ENCODE measurements at regions not wholly inside any gene's neighbourhood (a gene's known extent, or its start where the extent isn't known, plus 50 kb on each side); places are given as distances from the start of the nearest gene placed in this dataset.
"Not testable (repeated sequence)": the region's sequence is repeated elsewhere in the genome, so short reads cannot be mapped to it uniquely, and the experiment has no call there.

GRCh38 chr12:88896958-88897357 lies 316.7 kb upstream of the KITLG start:
- Histone ChIP-seq H3F3A (ENCODE audit: low read depth) (no peaks in the 10 kb centered on the region), H3K9me3 (ENCODE audit: low read depth) (no peaks in the 10 kb centered on the region), H3K27ac (no peak overlapping the region), H3K4me2 (no peak overlapping the region), H3K36me3 (no peaks in the 10 kb centered on the region), H3K9ac (no peak overlapping the region), H3K27me3 (no peaks in the 10 kb centered on the region), H3K4me1 (no peaks in the 10 kb centered on the region), H2AFZ (replicated peaks) (no peak overlapping the region), H3K4me3 (no peak overlapping the region), H4K20me1 (ENCODE audit: low read depth) (no peaks in the 10 kb centered on the region), H3K79me2 (ENCODE audit: low read depth) (no peaks in the 10 kb centered on the region)
- Mint-ChIP-seq H3K27me3 (ENCODE audit: insufficient read depth, low read depth) (peaks cover 2% of the 10 kb centered on the region), H3K9me3 (no peaks in the 10 kb centered on the region), H3K36me3 (no peaks in the 10 kb centered on the region), H3K4me3 (no peak overlapping the region), H3K4me1 (peaks cover 2% of the 10 kb centered on the region), H3K27ac (no peak overlapping the region)
- DNase-seq (ENCODE audit: low spot score), result no peak
- TF ChIP-seq CTCF (IDR thresholded peaks at IDR 0.05), result no peak
- TF ChIP-seq EZH2phosphoT487 (IDR thresholded peaks at IDR 0.05), result no peak
- no peak for TF ChIP-seq EZH2 (IDR thresholded peaks at IDR 0.05)

GRCh38 chr12:88895634-88896033 lies 315.4 kb upstream of the KITLG start:
- H3K9ac ChIP-seq, result no peak overlapping the region
- Mint-ChIP-seq H3K27ac (no peak overlapping the region), H3K4me1 (peaks cover 2% of the 10 kb centered on the region), H3K27me3 (ENCODE audit: insufficient read depth, low read depth) (peaks cover 2% of the 10 kb centered on the region), H3K9me3 (no peaks in the 10 kb centered on the region), H3K36me3 (no peaks in the 10 kb centered on the region), H3K4me3 (no peak overlapping the region)
- no peak overlapping the region for H3K4me3 ChIP-seq
- H3K4me1 ChIP-seq, result no peaks in the 10 kb centered on the region
- TF ChIP-seq EZH2phosphoT487 (IDR thresholded peaks at IDR 0.05), result no peak
- TF ChIP-seq CTCF (IDR thresholded peaks at IDR 0.05), result no peak
- TF ChIP-seq EZH2 (IDR thresholded peaks at IDR 0.05), result no peak
- H3K9me3 ChIP-seq (ENCODE audit: low read depth), result no peaks in the 10 kb centered on the region
- H3K4me2 ChIP-seq, result no peak overlapping the region
- no peaks in the 10 kb centered on the region for H3K79me2 ChIP-seq (ENCODE audit: low read depth)
- no peaks in the 10 kb centered on the region for H3K27me3 ChIP-seq
- no peaks in the 10 kb centered on the region for H4K20me1 ChIP-seq (ENCODE audit: low read depth)
- H3K36me3 ChIP-seq, result no peaks in the 10 kb centered on the region
- DNase-seq (ENCODE audit: low spot score), result no peak
- H3F3A ChIP-seq (ENCODE audit: low read depth), result no peaks in the 10 kb centered on the region
- no peak overlapping the region for H3K27ac ChIP-seq
- H2AFZ ChIP-seq (replicated peaks), result no peak overlapping the region

- H3F3A ChIP-seq (ENCODE audit: low read depth), result no peaks in the 10 kb centered on the region
- Mint-ChIP-seq H3K27me3 (ENCODE audit: insufficient read depth, low read depth) (peaks cover 2% of the 10 kb centered on the region), H3K4me1 (peaks cover 2% of the 10 kb centered on the region), H3K36me3 (no peaks in the 10 kb centered on the region), H3K9me3 (no peaks in the 10 kb centered on the region), H3K27ac (no peak overlapping the region), H3K4me3 (no peak overlapping the region)
- TF ChIP-seq EZH2 (IDR thresholded peaks at IDR 0.05) (no peak), EZH2phosphoT487 (IDR thresholded peaks at IDR 0.05) (no peak), CTCF (IDR thresholded peaks at IDR 0.05) (no peak)
- H3K36me3 ChIP-seq, result no peaks in the 10 kb centered on the region
- H3K4me1 ChIP-seq, result no peaks in the 10 kb centered on the region
- no peaks in the 10 kb centered on the region for H4K20me1 ChIP-seq (ENCODE audit: low read depth)
- no peaks in the 10 kb centered on the region for H3K9me3 ChIP-seq (ENCODE audit: low read depth)
- H2AFZ ChIP-seq (replicated peaks), result peak overlapping the region; percentile 45
- no peak overlapping the region for H3K27ac ChIP-seq
- no peak overlapping the region for H3K4me2 ChIP-seq
- H3K4me3 ChIP-seq, result no peak overlapping the region
- no peak overlapping the region for H3K9ac ChIP-seq
- no peak for DNase-seq (ENCODE audit: low spot score)
- no peaks in the 10 kb centered on the region for H3K79me2 ChIP-seq (ENCODE audit: low read depth)
- H3K27me3 ChIP-seq, result no peaks in the 10 kb centered on the region
Measured at GRCh38 chr12:88893801-88894200, 313.5 kb upstream of the KITLG start.

GRCh38 chr12:88891434-88891833 lies 311.2 kb upstream of the KITLG start:
- H3K9ac ChIP-seq; H3K9me3 ChIP-seq (ENCODE audit: low read depth); H3K36me3 ChIP-seq; H3K9me3 Mint-ChIP-seq; H3F3A ChIP-seq (ENCODE audit: low read depth); H3K27me3 ChIP-seq; H3K4me1 ChIP-seq; H3K4me3 Mint-ChIP-seq; H3K4me1 Mint-ChIP-seq; H3K4me3 ChIP-seq; H3K36me3 Mint-ChIP-seq; H3K4me2 ChIP-seq; H3K27ac ChIP-seq; H2AFZ ChIP-seq (replicated peaks); H3K79me2 ChIP-seq (ENCODE audit: low read depth); H3K27me3 Mint-ChIP-seq (ENCODE audit: insufficient read depth, low read depth); H4K20me1 ChIP-seq (ENCODE audit: low read depth); H3K27ac Mint-ChIP-seq; DNase-seq (ENCODE audit: low spot score): not testable (repeated sequence)
